Natural killer cell treated with Interleukin-12 subunit alpha and Interleukin-12 subunit beta and Interleukin-15 and Interleukin-18, amount 100 ng/mL, for 72 hours (primary cell): ENCODE measurements at regions not wholly inside any gene's neighbourhood (a gene's known extent, or its start where the extent isn't known, plus 50 kb on each side); places are given as distances from the start of the nearest gene placed in this dataset.

ENCODE experiments used
- ATAC-seq, 2 donors: fragments of 150-1000 bp; cut with Tn5 transposase in 1 of 2; sonication (Bioruptor Pico), chemical (Tn5 transposase) in 1 of 2; 2 replicates each; pipeline ENCODE4 v1.10.0; 2021
- DNase-seq: peaks from one replicate; pipeline ENCODE4 v3.0.0; 2022; ENCODE audit warnings: low spot score
- H3K27ac Mint-ChIP-seq, 2 donors: 1 replicate in 1 of 2; 2 replicates in 1 of 2; pipeline ENCODE4 v1.8.0; 2022; ENCODE audit warnings: mixed read lengths in 2 of 2, mild to moderate bottlenecking in 1 of 2, moderate library complexity in 1 of 2
- H3K27me3 Mint-ChIP-seq, 2 donors: 1 replicate in 1 of 2; 2 replicates in 1 of 2; pipeline ENCODE4 v1.8.0; 2022; ENCODE audit warnings: mixed read lengths in 2 of 2
- H3K36me3 Mint-ChIP-seq: one replicate; pipeline ENCODE4 v1.8.0; 2022; ENCODE audit warnings: mixed read lengths
- H3K4me1 Mint-ChIP-seq, 2 donors: 1 replicate in 1 of 2; 2 replicates in 1 of 2; pipeline ENCODE4 v1.8.0; 2022; ENCODE audit warnings: low read depth in 2 of 2, mixed read lengths in 2 of 2, mild to moderate bottlenecking in 1 of 2
- H3K4me3 Mint-ChIP-seq: one replicate; pipeline ENCODE4 v1.8.0; 2022; ENCODE audit warnings: mixed read lengths
- H3K9me3 Mint-ChIP-seq: 2 replicates; pipeline ENCODE4 v1.8.0; 2022; ENCODE audit warnings: mixed read lengths

DNA sequence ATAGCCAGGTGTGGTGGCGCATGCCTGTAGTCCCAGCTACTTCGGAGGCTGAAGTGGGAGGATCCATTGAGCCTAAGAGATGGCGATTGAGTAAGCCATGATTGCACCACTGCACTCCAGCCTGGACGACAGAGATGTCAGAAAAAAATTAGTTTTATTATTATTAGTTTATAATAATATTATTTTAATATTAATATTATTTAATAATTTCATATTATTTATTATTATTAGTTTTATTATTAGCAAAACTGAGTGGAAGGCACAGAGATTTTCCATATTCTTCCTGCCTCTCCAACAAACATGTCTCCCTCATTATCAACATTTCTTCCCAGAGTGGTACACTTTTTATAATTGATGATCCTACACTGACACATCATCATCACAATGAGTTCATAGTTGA lies 278.2 kb downstream of the SOX11 start:
- no peaks in the 10 kb centered on the region for H3K27me3 Mint-ChIP-seq
- no peaks in the 10 kb centered on the region for H3K4me1 Mint-ChIP-seq
- ATAC-seq (no peak), DNase-seq (no peak)
- H3K9me3 Mint-ChIP-seq = peaks cover 5% of the 10 kb centered on the region
- no peak overlapping the region for H3K27ac Mint-ChIP-seq
- H3K36me3 Mint-ChIP-seq = no peaks in the 10 kb centered on the region
- no peak overlapping the region for H3K4me3 Mint-ChIP-seq

DNA sequence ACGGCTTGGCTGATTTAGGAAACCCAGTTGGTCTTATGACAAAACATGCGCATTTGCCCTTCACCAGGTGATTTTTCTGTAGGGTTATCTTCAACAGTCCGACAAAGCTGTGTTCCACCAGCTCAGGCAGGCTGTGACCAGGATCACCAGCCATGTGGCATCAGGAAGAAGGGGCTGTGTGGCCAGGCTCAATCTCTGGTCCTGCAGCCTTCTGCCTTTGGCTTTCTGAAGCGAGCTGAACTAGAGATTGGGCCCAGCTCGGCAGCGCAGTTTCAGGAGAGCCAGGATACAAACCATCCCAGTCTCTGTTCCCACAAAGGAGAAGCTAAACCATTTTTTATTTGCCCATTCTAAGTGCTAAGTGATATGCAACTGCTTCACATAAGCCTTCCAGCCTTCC lies 282.3 kb downstream of the SOX11 start:
- H3K27ac Mint-ChIP-seq = no peak overlapping the region
- H3K9me3 Mint-ChIP-seq = peaks cover 4% of the 10 kb centered on the region
- ATAC-seq (no peak), DNase-seq (no peak)
- H3K27me3 Mint-ChIP-seq = no peaks in the 10 kb centered on the region
- H3K4me1 Mint-ChIP-seq = no peaks in the 10 kb centered on the region
- H3K4me3 Mint-ChIP-seq = no peak overlapping the region
- no peaks in the 10 kb centered on the region for H3K36me3 Mint-ChIP-seq

GRCh38 chr2:5975401-5975800 lies 283.2 kb downstream of the SOX11 start:
- DNase-seq (no peak), ATAC-seq (no peak)
- H3K27ac Mint-ChIP-seq = no peak overlapping the region
- peaks cover 4% of the 10 kb centered on the region for H3K9me3 Mint-ChIP-seq
- no peaks in the 10 kb centered on the region for H3K4me1 Mint-ChIP-seq
- no peak overlapping the region for H3K4me3 Mint-ChIP-seq
- no peaks in the 10 kb centered on the region for H3K27me3 Mint-ChIP-seq
- H3K36me3 Mint-ChIP-seq = no peaks in the 10 kb centered on the region

DNA sequence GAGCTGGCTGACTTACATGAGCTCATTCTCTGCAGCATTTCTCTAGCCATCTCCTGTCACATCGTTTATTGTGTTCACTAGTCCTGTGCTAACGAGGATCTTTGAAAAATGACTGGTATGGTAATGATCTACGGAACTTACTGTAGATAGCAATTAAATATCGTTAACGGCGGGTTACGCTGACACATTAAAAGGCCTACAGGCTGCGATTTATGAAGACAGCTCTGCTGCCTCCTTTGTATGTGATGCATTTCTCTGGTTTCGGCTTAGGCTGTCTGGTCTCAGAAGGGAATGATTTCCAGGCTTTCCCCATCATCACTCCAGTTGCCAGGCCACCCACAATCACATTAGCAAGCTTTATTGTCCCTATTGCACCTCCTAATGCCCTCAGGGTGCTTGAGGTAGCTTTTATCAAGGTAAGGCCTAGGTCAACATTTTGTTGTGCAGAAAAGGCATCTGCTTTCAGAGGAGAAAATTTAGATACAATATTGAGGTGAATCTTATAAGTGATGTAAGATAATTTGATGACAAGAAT lies 284.4 kb downstream of the SOX11 start:
- H3K4me3 Mint-ChIP-seq = no peak overlapping the region
- no peaks in the 10 kb centered on the region for H3K9me3 Mint-ChIP-seq
- ATAC-seq (no peak), DNase-seq (no peak)
- no peak overlapping the region for H3K27ac Mint-ChIP-seq
- no peaks in the 10 kb centered on the region for H3K4me1 Mint-ChIP-seq
- H3K36me3 Mint-ChIP-seq = no peaks in the 10 kb centered on the region
- no peaks in the 10 kb centered on the region for H3K27me3 Mint-ChIP-seq

DNA sequence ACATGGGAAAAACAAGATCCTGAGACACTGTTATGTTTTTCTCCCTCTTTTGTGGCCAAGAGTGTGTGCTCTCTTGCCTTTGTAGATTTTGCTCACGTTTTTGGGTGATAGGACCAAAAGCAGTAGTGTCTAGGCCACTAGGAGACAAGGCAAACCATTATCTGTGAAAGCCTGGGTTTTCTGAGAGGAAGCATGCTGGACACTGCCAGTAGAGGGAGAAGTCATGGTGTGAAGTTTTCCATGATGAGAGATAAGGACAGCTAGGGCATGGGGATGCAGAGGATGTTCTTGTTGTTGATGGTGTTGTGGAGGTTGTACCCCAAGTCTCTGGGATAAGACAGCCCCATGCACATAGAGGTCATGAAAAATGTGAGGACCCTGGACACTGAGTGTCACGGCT lies 285.3 kb downstream of the SOX11 start:
- Mint-ChIP-seq H3K27me3 (no peaks in the 10 kb centered on the region), H3K36me3 (no peaks in the 10 kb centered on the region), H3K27ac (no peak overlapping the region), H3K4me3 (no peak overlapping the region), H3K9me3 (no peaks in the 10 kb centered on the region), H3K4me1 (no peaks in the 10 kb centered on the region)
- DNase-seq (no peak), ATAC-seq (no peak)

DNA sequence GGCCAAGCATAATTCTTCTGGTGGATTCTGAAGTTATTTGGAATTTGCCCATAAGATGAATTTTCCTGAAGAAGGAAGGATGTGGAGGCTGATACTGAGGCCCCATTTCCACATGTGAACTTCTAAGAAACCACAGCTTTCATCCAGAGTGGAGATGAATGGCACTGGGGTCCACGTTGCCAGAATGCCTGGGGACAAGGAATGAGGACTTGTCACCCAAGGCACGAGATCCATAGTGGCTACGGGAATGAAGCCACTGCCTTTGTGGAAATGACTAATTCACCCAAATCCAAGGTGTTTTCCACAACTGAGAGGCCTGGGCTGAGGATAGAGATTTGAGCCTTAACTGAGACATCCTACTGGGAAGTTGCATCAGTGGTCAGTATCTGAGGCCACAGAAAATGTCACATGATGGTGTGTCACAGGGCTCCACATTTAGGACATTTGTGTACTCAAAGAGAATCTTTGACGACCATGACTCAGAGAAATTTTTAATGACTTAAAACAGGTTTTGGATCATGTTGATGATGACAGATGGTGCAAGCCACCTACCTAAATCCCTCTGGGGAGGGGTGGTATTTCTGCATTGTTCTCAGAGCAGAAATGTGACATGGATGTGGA lies 286.1 kb downstream of the SOX11 start:
- ATAC-seq = no peak
- no peak overlapping the region for H3K27ac Mint-ChIP-seq
- H3K27me3 Mint-ChIP-seq = no peaks in the 10 kb centered on the region
- no peaks in the 10 kb centered on the region for H3K4me1 Mint-ChIP-seq
- DNase-seq = no peak
- no peaks in the 10 kb centered on the region for H3K36me3 Mint-ChIP-seq
- H3K9me3 Mint-ChIP-seq = no peaks in the 10 kb centered on the region
- no peak overlapping the region for H3K4me3 Mint-ChIP-seq

DNA sequence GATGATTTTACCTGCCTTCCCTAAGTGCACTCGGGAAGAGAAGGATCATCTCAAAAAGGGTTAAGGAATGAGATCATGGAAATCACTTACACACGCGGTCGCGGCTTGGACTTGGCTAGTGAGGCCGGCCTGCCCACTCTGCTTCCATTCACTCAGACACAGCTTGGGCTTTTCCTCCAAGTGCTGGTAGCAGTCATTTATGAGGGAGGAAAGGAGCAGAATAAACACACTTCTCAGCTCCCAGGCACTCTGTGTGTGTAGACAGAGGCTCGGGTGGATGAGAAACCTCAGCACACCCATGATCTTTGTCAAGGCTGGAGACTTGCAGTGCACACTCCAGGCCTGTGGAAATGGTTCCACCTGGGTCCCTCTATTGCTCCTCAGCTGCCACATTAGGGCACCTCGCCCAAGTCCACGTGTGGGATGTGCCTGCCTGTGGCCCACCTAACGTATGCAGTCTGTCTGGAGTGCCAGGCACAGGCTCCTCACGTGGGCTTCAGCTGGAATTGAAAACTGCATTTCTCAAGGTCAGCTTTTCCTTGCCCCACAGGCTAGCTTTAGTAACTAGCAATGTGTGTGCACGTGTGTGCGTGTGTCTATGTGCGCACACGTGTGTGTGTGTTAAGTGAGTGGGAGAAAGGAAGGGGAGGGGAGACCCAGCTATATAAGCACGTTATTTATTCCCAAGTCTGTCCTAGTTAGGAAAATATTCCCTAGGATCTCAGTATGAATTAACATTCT lies 288.4 kb downstream of the SOX11 start:
- no peaks in the 10 kb centered on the region for H3K4me1 Mint-ChIP-seq
- no peaks in the 10 kb centered on the region for H3K9me3 Mint-ChIP-seq
- H3K36me3 Mint-ChIP-seq = no peaks in the 10 kb centered on the region
- H3K27me3 Mint-ChIP-seq = no peaks in the 10 kb centered on the region
- ATAC-seq (peak in 1 of 2 donors; percentile 25), DNase-seq (no peak)
- no peak overlapping the region for H3K4me3 Mint-ChIP-seq
- H3K27ac Mint-ChIP-seq = no peak overlapping the region

GRCh38 chr2:5982193-5982902 lies 290.2 kb downstream of the SOX11 start:
- H3K27me3 Mint-ChIP-seq = no peaks in the 10 kb centered on the region
- H3K27ac Mint-ChIP-seq = no peak overlapping the region
- no peaks in the 10 kb centered on the region for H3K9me3 Mint-ChIP-seq
- no peaks in the 10 kb centered on the region for H3K4me1 Mint-ChIP-seq
- ATAC-seq (no peak), DNase-seq (no peak)
- no peaks in the 10 kb centered on the region for H3K36me3 Mint-ChIP-seq
- H3K4me3 Mint-ChIP-seq = no peak overlapping the region

GRCh38 chr2:5982903-5983265 lies 290.7 kb downstream of the SOX11 start:
- H3K27me3 Mint-ChIP-seq = no peaks in the 10 kb centered on the region
- no peak for ATAC-seq
- no peaks in the 10 kb centered on the region for H3K9me3 Mint-ChIP-seq
- no peaks in the 10 kb centered on the region for H3K36me3 Mint-ChIP-seq
- H3K4me1 Mint-ChIP-seq = no peaks in the 10 kb centered on the region
- no peak for DNase-seq
- H3K27ac Mint-ChIP-seq = no peak overlapping the region
- H3K4me3 Mint-ChIP-seq = no peak overlapping the region

- Mint-ChIP-seq H3K4me1 (no peaks in the 10 kb centered on the region), H3K9me3 (no peaks in the 10 kb centered on the region), H3K27me3 (no peaks in the 10 kb centered on the region), H3K36me3 (no peaks in the 10 kb centered on the region), H3K4me3 (no peak overlapping the region), H3K27ac (no peak overlapping the region)
- DNase-seq (no peak), ATAC-seq (no peak)
Measured at GRCh38 chr2:5983511-5984272, 291.5 kb downstream of the SOX11 start.

GRCh38 chr2:5984273-5984655 lies 292.1 kb downstream of the SOX11 start:
- Mint-ChIP-seq H3K4me3 (no peak overlapping the region), H3K36me3 (no peaks in the 10 kb centered on the region), H3K9me3 (no peaks in the 10 kb centered on the region), H3K4me1 (no peaks in the 10 kb centered on the region), H3K27ac (no peak overlapping the region), H3K27me3 (no peaks in the 10 kb centered on the region)
- no peak for ATAC-seq
- no peak for DNase-seq

DNA sequence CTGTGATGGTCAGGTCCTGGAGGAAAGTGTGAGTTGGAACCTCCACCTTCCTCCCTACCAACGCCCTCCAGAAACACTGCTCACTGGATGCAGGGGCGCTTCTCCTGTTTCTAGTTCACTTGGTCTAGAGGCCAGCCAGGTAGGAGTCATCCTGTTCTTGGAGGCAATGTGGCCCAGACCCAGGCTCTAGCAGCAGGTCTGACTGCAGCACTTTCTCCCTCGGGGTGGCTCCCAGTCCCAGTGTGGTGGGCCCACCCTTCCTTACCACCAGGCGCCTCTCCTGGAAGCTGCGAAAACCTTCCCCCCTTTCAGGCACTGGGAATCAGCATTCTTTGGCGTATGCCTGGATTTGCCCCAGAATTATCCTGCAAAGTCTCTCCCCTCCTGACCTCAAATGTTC lies 292.8 kb downstream of the SOX11 start:
- H3K27me3 Mint-ChIP-seq = no peaks in the 10 kb centered on the region
- H3K9me3 Mint-ChIP-seq = no peaks in the 10 kb centered on the region
- H3K4me1 Mint-ChIP-seq = no peaks in the 10 kb centered on the region
- no peak overlapping the region for H3K4me3 Mint-ChIP-seq
- no peaks in the 10 kb centered on the region for H3K36me3 Mint-ChIP-seq
- no peak for ATAC-seq
- no peak overlapping the region for H3K27ac Mint-ChIP-seq
- no peak for DNase-seq

- Mint-ChIP-seq H3K4me1 (no peaks in the 10 kb centered on the region), H3K27ac (no peak overlapping the region), H3K9me3 (no peaks in the 10 kb centered on the region), H3K36me3 (no peaks in the 10 kb centered on the region), H3K4me3 (no peak overlapping the region), H3K27me3 (no peaks in the 10 kb centered on the region)
- no peak for ATAC-seq
- DNase-seq = no peak
Measured at GRCh38 chr2:5985536-5986385, 293.6 kb downstream of the SOX11 start.
